Esophagus squamous epithelium (tissue), 4 donors: ENCODE measurements at regions not wholly inside any gene's neighbourhood (a gene's known extent, or its start where the extent isn't known, plus 50 kb on each side); places are given as distances from the start of the nearest gene placed in this dataset.

Experiments used
- POLR2A ChIP-seq, 4 donors: fragments of 450-650 bp; IDR thresholded peaks; one replicate each; pipeline ENCODE4 v1.6.1; 2017; ENCODE audit warnings: antibody characterized with exemption in 4 of 4, mild to moderate bottlenecking in 4 of 4, moderate library complexity in 3 of 4
- TF ChIP-seq, protein P1 (sequence below), 6 experiments: fragments of 450-650 bp in 4 of 6; fragments of 200-600 bp in 2 of 6; sonication (generic) in 2 of 6; IDR thresholded peaks; one replicate each; pipeline ENCODE4 v1.5.1; 2016 to 2019; ENCODE audit warnings: antibody characterized with exemption in 6 of 6, mild to moderate bottlenecking in 4 of 6, moderate library complexity in 4 of 6

DNA sequence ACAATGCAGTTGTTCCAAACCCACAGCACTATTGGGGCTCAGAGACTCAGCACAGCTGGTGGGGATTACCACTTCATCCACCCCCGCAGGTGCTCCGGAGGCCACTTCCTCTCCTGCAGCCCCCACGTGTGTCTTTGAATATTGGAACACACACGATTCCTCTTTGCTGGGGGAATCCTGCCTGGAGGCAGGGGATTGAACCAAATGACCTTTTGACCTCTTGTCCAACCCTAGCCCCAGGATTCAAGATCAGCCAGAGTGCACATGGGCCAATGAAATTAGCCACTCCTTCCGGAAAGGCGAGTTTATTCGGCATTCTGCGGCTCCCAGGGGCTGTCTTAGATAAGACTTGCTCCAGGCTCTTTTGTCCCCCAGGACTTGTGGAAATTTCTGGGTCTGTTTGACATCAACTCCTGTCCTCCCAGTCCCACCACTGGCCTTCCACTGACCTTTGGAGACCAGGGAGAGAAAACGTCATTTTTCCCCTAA is 350.2 kb downstream of the FOXL1 start:
- TF ChIP-seq, protein P1, sequence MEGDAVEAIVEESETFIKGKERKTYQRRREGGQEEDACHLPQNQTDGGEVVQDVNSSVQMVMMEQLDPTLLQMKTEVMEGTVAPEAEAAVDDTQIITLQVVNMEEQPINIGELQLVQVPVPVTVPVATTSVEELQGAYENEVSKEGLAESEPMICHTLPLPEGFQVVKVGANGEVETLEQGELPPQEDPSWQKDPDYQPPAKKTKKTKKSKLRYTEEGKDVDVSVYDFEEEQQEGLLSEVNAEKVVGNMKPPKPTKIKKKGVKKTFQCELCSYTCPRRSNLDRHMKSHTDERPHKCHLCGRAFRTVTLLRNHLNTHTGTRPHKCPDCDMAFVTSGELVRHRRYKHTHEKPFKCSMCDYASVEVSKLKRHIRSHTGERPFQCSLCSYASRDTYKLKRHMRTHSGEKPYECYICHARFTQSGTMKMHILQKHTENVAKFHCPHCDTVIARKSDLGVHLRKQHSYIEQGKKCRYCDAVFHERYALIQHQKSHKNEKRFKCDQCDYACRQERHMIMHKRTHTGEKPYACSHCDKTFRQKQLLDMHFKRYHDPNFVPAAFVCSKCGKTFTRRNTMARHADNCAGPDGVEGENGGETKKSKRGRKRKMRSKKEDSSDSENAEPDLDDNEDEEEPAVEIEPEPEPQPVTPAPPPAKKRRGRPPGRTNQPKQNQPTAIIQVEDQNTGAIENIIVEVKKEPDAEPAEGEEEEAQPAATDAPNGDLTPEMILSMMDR (IDR thresholded peaks at IDR 0.05), result no peak
- no peak for TF ChIP-seq POLR2A (IDR thresholded peaks at IDR 0.05)
